ENCODE measurements at regions not wholly inside any gene's neighbourhood (a gene's known extent, or its start where the extent isn't known, plus 50 kb on each side); places are given as distances from the start of the nearest gene placed in this dataset.

DNA sequence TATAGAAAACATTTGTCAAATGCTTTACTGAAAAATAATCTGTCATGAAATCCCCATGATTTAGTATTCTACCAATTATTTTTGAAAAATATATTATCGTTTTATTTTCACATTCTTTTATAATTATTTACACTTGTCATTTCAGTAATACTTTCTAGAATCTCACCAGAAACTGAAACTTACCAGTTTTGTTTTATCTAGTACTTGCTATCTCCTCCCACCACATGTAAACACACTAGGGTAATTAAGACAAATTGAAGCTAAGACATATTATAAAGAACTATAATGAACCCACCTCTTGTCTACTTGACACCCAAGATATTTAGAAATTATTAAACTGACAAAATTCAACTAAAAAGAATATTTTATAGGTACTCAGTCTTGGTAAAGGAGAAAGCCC is 51.5 kb upstream of the GRM3 start:
- Histone ChIP-seq H3K4me3 (ENCODE audit: low read depth in 1 of 2, low read length in 2 of 2) (no peak overlapping the region), H3K27me3 (ENCODE audit: control insufficient read depth in 1 of 2, insufficient read depth in 2 of 2, low read length in 2 of 2) (no peaks in the 10 kb centered on the region), H3K4me1 (ENCODE audit: control insufficient read depth in 1 of 2, insufficient read depth in 2 of 2, low read length in 2 of 2) (no peaks in the 10 kb centered on the region), H3K27ac (ENCODE audit: low read depth, low read length) (no peak overlapping the region), H3K9ac (ENCODE audit: low read depth in 1 of 2, low read length in 2 of 2) (no peak overlapping the region), H3K36me3 (ENCODE audit: control insufficient read depth in 1 of 2, insufficient read depth in 2 of 2, low read length in 2 of 2) (no peaks in the 10 kb centered on the region), H3K9me3 (ENCODE audit: control insufficient read depth in 1 of 2, low read length in 2 of 2) (no peaks in the 10 kb centered on the region)

DNA sequence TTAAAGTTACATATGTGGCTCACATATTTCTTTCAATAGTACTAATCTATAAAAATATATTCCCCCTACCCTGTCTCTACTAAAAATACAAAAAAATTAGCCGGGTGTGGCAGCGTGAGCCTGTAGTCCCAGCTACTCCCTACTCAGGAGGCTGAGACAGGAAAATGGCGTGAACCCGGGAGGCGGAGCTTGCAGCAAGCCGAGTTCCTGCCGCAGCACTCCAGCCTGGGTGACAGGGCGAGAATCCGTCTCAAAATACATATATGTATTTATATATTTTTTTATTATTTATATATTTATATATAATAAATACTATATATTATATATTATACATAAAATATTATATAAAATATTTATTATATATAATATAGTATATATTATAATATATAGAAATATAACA is 69.7 kb upstream of the GRM3 start:
- no peaks in the 10 kb centered on the region for H3K36me3 ChIP-seq (ENCODE audit: control insufficient read depth in 1 of 2, insufficient read depth in 2 of 2, low read length in 2 of 2)
- no peaks in the 10 kb centered on the region for H3K9me3 ChIP-seq (ENCODE audit: control insufficient read depth in 1 of 2, low read length in 2 of 2)
- no peak overlapping the region for H3K27ac ChIP-seq (ENCODE audit: low read depth, low read length)
- H3K4me1 ChIP-seq (ENCODE audit: control insufficient read depth in 1 of 2, insufficient read depth in 2 of 2, low read length in 2 of 2), result no peaks in the 10 kb centered on the region
- H3K9ac ChIP-seq (ENCODE audit: low read depth in 1 of 2, low read length in 2 of 2), result no peak overlapping the region
- no peaks in the 10 kb centered on the region for H3K27me3 ChIP-seq (ENCODE audit: control insufficient read depth in 1 of 2, insufficient read depth in 2 of 2, low read length in 2 of 2)
- no peak overlapping the region for H3K4me3 ChIP-seq (ENCODE audit: low read depth in 1 of 2, low read length in 2 of 2)

GRCh38 chr7:86558680-86559501 is 84.8 kb upstream of the GRM3 start:
- Histone ChIP-seq H3K36me3 (ENCODE audit: control insufficient read depth in 1 of 2, insufficient read depth in 2 of 2, low read length in 2 of 2) (no peaks in the 10 kb centered on the region), H3K9me3 (ENCODE audit: control insufficient read depth in 1 of 2, low read length in 2 of 2) (no peaks in the 10 kb centered on the region), H3K4me1 (ENCODE audit: control insufficient read depth in 1 of 2, insufficient read depth in 2 of 2, low read length in 2 of 2) (no peaks in the 10 kb centered on the region), H3K27ac (ENCODE audit: low read depth, low read length) (no peak overlapping the region), H3K4me3 (ENCODE audit: low read depth in 1 of 2, low read length in 2 of 2) (no peak overlapping the region), H3K27me3 (ENCODE audit: control insufficient read depth in 1 of 2, insufficient read depth in 2 of 2, low read length in 2 of 2) (no peaks in the 10 kb centered on the region), H3K9ac (ENCODE audit: low read depth in 1 of 2, low read length in 2 of 2) (no peak overlapping the region)

- Histone ChIP-seq H3K9ac (ENCODE audit: low read depth in 1 of 2, low read length in 2 of 2) (no peak overlapping the region), H3K36me3 (ENCODE audit: control insufficient read depth in 1 of 2, insufficient read depth in 2 of 2, low read length in 2 of 2) (no peaks in the 10 kb centered on the region), H3K27me3 (ENCODE audit: control insufficient read depth in 1 of 2, insufficient read depth in 2 of 2, low read length in 2 of 2) (no peaks in the 10 kb centered on the region), H3K9me3 (ENCODE audit: control insufficient read depth in 1 of 2, low read length in 2 of 2) (peaks cover 0 to 10% of the 10 kb centered on the region in 2 donors), H3K27ac (ENCODE audit: low read depth, low read length) (no peak overlapping the region), H3K4me3 (ENCODE audit: low read depth in 1 of 2, low read length in 2 of 2) (no peak overlapping the region), H3K4me1 (ENCODE audit: control insufficient read depth in 1 of 2, insufficient read depth in 2 of 2, low read length in 2 of 2) (no peaks in the 10 kb centered on the region)
Measured at GRCh38 chr7:86534641-86535040, 109.1 kb upstream of the GRM3 start.

DNA sequence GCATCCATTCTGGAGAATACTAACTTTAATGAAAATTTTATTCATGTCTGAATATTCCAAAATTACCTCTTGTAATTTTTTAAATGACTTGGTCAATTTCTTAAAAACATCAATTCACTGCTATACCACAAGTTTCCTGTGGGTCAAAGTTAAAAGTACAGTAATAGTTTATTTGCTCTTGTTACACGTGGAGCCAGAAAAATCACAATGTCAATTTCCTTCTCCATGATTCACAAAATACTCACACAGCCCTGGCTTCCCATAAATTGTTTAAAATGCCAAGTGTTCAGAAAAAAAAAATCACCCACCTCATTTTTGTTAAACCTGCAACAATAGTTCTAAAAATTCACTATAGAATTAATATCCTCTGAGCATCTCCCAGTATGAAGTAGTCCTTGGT is 139.5 kb upstream of the GRM3 start:
- Histone ChIP-seq H3K4me3 (ENCODE audit: low read depth in 1 of 2, low read length in 2 of 2) (no peak overlapping the region), H3K9ac (ENCODE audit: low read depth in 1 of 2, low read length in 2 of 2) (no peak overlapping the region), H3K27ac (ENCODE audit: low read depth, low read length) (no peak overlapping the region), H3K4me1 (ENCODE audit: control insufficient read depth in 1 of 2, insufficient read depth in 2 of 2, low read length in 2 of 2) (no peaks in the 10 kb centered on the region), H3K9me3 (ENCODE audit: control insufficient read depth in 1 of 2, low read length in 2 of 2) (no peaks in the 10 kb centered on the region), H3K27me3 (ENCODE audit: control insufficient read depth in 1 of 2, insufficient read depth in 2 of 2, low read length in 2 of 2) (no peaks in the 10 kb centered on the region), H3K36me3 (ENCODE audit: control insufficient read depth in 1 of 2, insufficient read depth in 2 of 2, low read length in 2 of 2) (no peaks in the 10 kb centered on the region)

GRCh38 chr7:86499986-86500385 is 143.7 kb upstream of the GRM3 start:
- H3K36me3 ChIP-seq (ENCODE audit: control insufficient read depth in 1 of 2, insufficient read depth in 2 of 2, low read length in 2 of 2), result no peaks in the 10 kb centered on the region
- no peaks in the 10 kb centered on the region for H3K27me3 ChIP-seq (ENCODE audit: control insufficient read depth in 1 of 2, insufficient read depth in 2 of 2, low read length in 2 of 2)
- H3K9ac ChIP-seq (ENCODE audit: low read depth in 1 of 2, low read length in 2 of 2), result no peak overlapping the region
- H3K4me3 ChIP-seq (ENCODE audit: low read depth in 1 of 2, low read length in 2 of 2), result no peak overlapping the region
- no peaks in the 10 kb centered on the region for H3K4me1 ChIP-seq (ENCODE audit: control insufficient read depth in 1 of 2, insufficient read depth in 2 of 2, low read length in 2 of 2)
- no peak overlapping the region for H3K27ac ChIP-seq (ENCODE audit: low read depth, low read length)
- peaks cover 0 to 2% of the 10 kb centered on the region in 2 donors for H3K9me3 ChIP-seq (ENCODE audit: control insufficient read depth in 1 of 2, low read length in 2 of 2)

GRCh38 chr7:86485827-86486226 is 157.9 kb upstream of the GRM3 start:
- no peaks in the 10 kb centered on the region for H3K4me1 ChIP-seq (ENCODE audit: control insufficient read depth in 1 of 2, insufficient read depth in 2 of 2, low read length in 2 of 2)
- H3K9me3 ChIP-seq (ENCODE audit: control insufficient read depth in 1 of 2, low read length in 2 of 2), result no peaks in the 10 kb centered on the region
- H3K9ac ChIP-seq (ENCODE audit: low read depth in 1 of 2, low read length in 2 of 2), result no peak overlapping the region
- no peaks in the 10 kb centered on the region for H3K27me3 ChIP-seq (ENCODE audit: control insufficient read depth in 1 of 2, insufficient read depth in 2 of 2, low read length in 2 of 2)
- H3K36me3 ChIP-seq (ENCODE audit: control insufficient read depth in 1 of 2, insufficient read depth in 2 of 2, low read length in 2 of 2), result no peaks in the 10 kb centered on the region
- H3K27ac ChIP-seq (ENCODE audit: low read depth, low read length), result no peak overlapping the region
- no peak overlapping the region for H3K4me3 ChIP-seq (ENCODE audit: low read depth in 1 of 2, low read length in 2 of 2)

DNA sequence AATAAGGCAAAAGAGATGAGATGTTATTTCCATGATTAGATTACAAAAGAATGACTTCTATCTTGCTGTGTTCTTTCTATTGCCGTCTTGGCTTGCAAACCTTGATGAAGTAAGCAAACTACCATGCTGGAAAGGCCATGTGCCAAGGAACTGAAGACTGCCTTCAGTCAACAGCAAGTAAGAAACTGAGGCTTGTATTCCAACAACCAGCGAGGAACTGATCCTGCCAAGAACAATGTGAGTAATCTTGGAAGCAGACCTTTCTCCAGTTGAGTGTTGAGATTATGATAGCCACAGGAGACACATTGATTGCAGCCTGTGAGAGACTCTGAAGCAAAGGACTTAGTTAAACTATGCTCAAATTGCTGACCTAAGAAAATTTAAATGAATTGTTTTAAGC is 164.6 kb upstream of the GRM3 start:
- Histone ChIP-seq H3K27me3 (ENCODE audit: control insufficient read depth in 1 of 2, insufficient read depth in 2 of 2, low read length in 2 of 2) (no peaks in the 10 kb centered on the region), H3K27ac (ENCODE audit: low read depth, low read length) (no peak overlapping the region), H3K4me1 (ENCODE audit: control insufficient read depth in 1 of 2, insufficient read depth in 2 of 2, low read length in 2 of 2) (no peaks in the 10 kb centered on the region), H3K4me3 (ENCODE audit: low read depth in 1 of 2, low read length in 2 of 2) (no peak overlapping the region), H3K9me3 (ENCODE audit: control insufficient read depth in 1 of 2, low read length in 2 of 2) (no peaks in the 10 kb centered on the region), H3K9ac (ENCODE audit: low read depth in 1 of 2, low read length in 2 of 2) (no peak overlapping the region), H3K36me3 (ENCODE audit: control insufficient read depth in 1 of 2, insufficient read depth in 2 of 2, low read length in 2 of 2) (no peaks in the 10 kb centered on the region)

- H3K4me3 ChIP-seq (ENCODE audit: low read depth in 1 of 2, low read length in 2 of 2), result no peak overlapping the region
- H3K36me3 ChIP-seq (ENCODE audit: control insufficient read depth in 1 of 2, insufficient read depth in 2 of 2, low read length in 2 of 2), result no peaks in the 10 kb centered on the region
- H3K27ac ChIP-seq (ENCODE audit: low read depth, low read length), result no peak overlapping the region
- no peaks in the 10 kb centered on the region for H3K4me1 ChIP-seq (ENCODE audit: control insufficient read depth in 1 of 2, insufficient read depth in 2 of 2, low read length in 2 of 2)
- H3K9me3 ChIP-seq (ENCODE audit: control insufficient read depth in 1 of 2, low read length in 2 of 2), result no peaks in the 10 kb centered on the region
- H3K9ac ChIP-seq (ENCODE audit: low read depth in 1 of 2, low read length in 2 of 2), result no peak overlapping the region
- H3K27me3 ChIP-seq (ENCODE audit: control insufficient read depth in 1 of 2, insufficient read depth in 2 of 2, low read length in 2 of 2), result no peaks in the 10 kb centered on the region
Measured at GRCh38 chr7:86477343-86477935, 166.3 kb upstream of the GRM3 start.

DNA sequence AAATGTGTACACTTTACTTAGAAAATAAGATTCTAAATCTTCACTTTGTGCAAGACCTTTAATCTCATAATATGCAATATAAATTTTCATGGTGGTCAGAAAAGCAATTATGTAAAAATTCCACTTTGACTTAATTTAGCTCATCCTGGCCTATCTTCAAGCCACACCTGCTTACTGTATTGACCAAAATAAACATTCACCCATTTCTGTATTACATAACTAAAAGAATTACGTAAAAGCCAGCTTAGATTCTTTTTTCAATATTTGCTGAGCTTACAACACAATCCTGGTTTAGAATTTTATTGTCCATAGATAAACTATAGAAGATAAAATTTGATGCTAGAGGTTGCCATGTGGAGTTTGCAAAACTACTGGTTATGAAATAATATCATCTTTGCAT is 172.9 kb upstream of the GRM3 start:
- H3K9me3 ChIP-seq (ENCODE audit: control insufficient read depth in 1 of 2, low read length in 2 of 2), result no peaks in the 10 kb centered on the region
- no peaks in the 10 kb centered on the region for H3K27me3 ChIP-seq (ENCODE audit: control insufficient read depth in 1 of 2, insufficient read depth in 2 of 2, low read length in 2 of 2)
- H3K4me3 ChIP-seq (ENCODE audit: low read depth in 1 of 2, low read length in 2 of 2), result no peak overlapping the region
- H3K9ac ChIP-seq (ENCODE audit: low read depth in 1 of 2, low read length in 2 of 2), result no peak overlapping the region
- no peaks in the 10 kb centered on the region for H3K4me1 ChIP-seq (ENCODE audit: control insufficient read depth in 1 of 2, insufficient read depth in 2 of 2, low read length in 2 of 2)
- H3K36me3 ChIP-seq (ENCODE audit: control insufficient read depth in 1 of 2, insufficient read depth in 2 of 2, low read length in 2 of 2), result no peaks in the 10 kb centered on the region
- H3K27ac ChIP-seq (ENCODE audit: low read depth, low read length), result no peak overlapping the region

Measured in duodenal mucosa (tissue), 2 donors.